Neural cell (in vitro differentiated cells): ENCODE measurements at regions not wholly inside any gene's neighbourhood (a gene's known extent, or its start where the extent isn't known, plus 50 kb on each side); places are given as distances from the start of the nearest gene placed in this dataset.

Source experiments
- H2AFZ ChIP-seq: fragments of 200-600, 300-800 bp; sonication (generic), shearing (Covaris generic); 2 replicates; pipeline ENCODE4 v1.6.0; 2014; ENCODE audit warnings: low read depth, mild to moderate bottlenecking, antibody characterized with exemption, low read length, moderate library complexity
- H3F3A ChIP-seq: fragments of 200-600 bp; shearing (Covaris generic); 2 replicates; pipeline ENCODE4 v1.6.1; 2016; ENCODE audit warnings: mild to moderate bottlenecking, moderate library complexity, mixed read lengths, antibody characterized with exemption, low read length; ENCODE audit not compliant: insufficient read depth, poor library complexity, severe bottlenecking
- H3K27ac ChIP-seq: fragments of 200-600, 300-800 bp; sonication (generic), shearing (Covaris generic); 2 replicates; pipeline ENCODE4 v1.5.1; 2014; ENCODE audit warnings: mild to moderate bottlenecking, low read length, moderate library complexity
- H3K27me3 ChIP-seq: fragments of 300-800, 200-600 bp; sonication (generic), shearing (Covaris generic); 2 replicates; pipeline ENCODE4 v1.6.0; 2014; ENCODE audit warnings: mild to moderate bottlenecking, low read depth, low read length, moderate library complexity; ENCODE audit not compliant: insufficient read depth
- H3K36me3 ChIP-seq: fragments of 300-800, 200-600 bp; sonication (generic), shearing (Covaris generic); 2 replicates; pipeline ENCODE4 v1.5.1; 2014; ENCODE audit warnings: mild to moderate bottlenecking, antibody characterized with exemption, low read length, moderate library complexity; ENCODE audit not compliant: insufficient read depth
- H3K4me2 ChIP-seq: fragments of 300-800, 200-600 bp; sonication (generic), shearing (Covaris generic); 2 replicates; pipeline ENCODE4 v1.6.0; 2014; ENCODE audit warnings: mild to moderate bottlenecking, low read length
- H3K4me3 ChIP-seq: fragments of 300-800, 200-600 bp; sonication (generic), shearing (Covaris generic); 2 replicates; pipeline ENCODE4 v1.5.1; 2014; ENCODE audit warnings: mild to moderate bottlenecking, low read length, moderate library complexity
- H3K79me2 ChIP-seq: fragments of 200-600 bp; shearing (Covaris generic); replicated peaks from 2 replicates; pipeline ENCODE4 v1.6.0; 2014; ENCODE audit warnings: mild to moderate bottlenecking, low read length, moderate library complexity; ENCODE audit not compliant: insufficient read depth
- H3K9ac ChIP-seq: fragments of 300-800, 200-600 bp; sonication (generic), shearing (Covaris generic); 2 replicates; pipeline ENCODE4 v1.6.1; 2016; ENCODE audit warnings: mild to moderate bottlenecking, low read length, mixed read lengths
- H3K9me2 ChIP-seq: fragments of 200-600 bp; shearing (Covaris generic); 2 replicates; pipeline ENCODE4 v1.6.1; 2016; ENCODE audit warnings: mild to moderate bottlenecking, low read length, mixed read lengths; ENCODE audit not compliant: insufficient read depth
- H3K9me3 ChIP-seq: fragments of 200-600, 300-800 bp; sonication (generic), shearing (Covaris generic); 2 replicates; pipeline ENCODE4 v1.6.1; 2016; ENCODE audit warnings: mild to moderate bottlenecking, mixed run types, low read length, moderate library complexity, mixed read lengths
- H4K20me1 ChIP-seq: fragments of 200-600 bp; shearing (Covaris generic); 2 replicates; pipeline ENCODE4 v1.6.1; 2016; ENCODE audit warnings: mild to moderate bottlenecking, mixed run types; ENCODE audit not compliant: insufficient read depth
- CTCF ChIP-seq: fragments of 450-650 bp; IDR thresholded peaks from 2 replicates; pipeline ENCODE4 v1.5.1; 2014; ENCODE audit warnings: antibody characterized with exemption, mild to moderate bottlenecking, moderate library complexity; ENCODE audit not compliant: poor library complexity, severe bottlenecking
- EP300 ChIP-seq: fragments of 450-650 bp; conservative IDR thresholded peaks from 2 replicates; pipeline ENCODE4 v1.6.1; 2014; ENCODE audit warnings: antibody characterized with exemption, mild to moderate bottlenecking, moderate library complexity; ENCODE audit not compliant: poor library complexity, severe bottlenecking
- EZH2 ChIP-seq: fragments of 200-600, 300-800 bp; shearing (Covaris generic), sonication (generic); IDR thresholded peaks from 2 replicates; pipeline ENCODE4 v1.6.1; 2014; ENCODE audit warnings: antibody characterized with exemption, low read length, borderline replicate concordance, mild to moderate bottlenecking; ENCODE audit not compliant: insufficient read depth, poor library complexity, severe bottlenecking
- MXI1 ChIP-seq: fragments of 450-650 bp; conservative IDR thresholded peaks from 2 replicates; pipeline ENCODE4 v1.6.1; 2014; ENCODE audit warnings: antibody characterized with exemption, mild to moderate bottlenecking; ENCODE audit not compliant: poor library complexity, severe bottlenecking
- POLR2AphosphoS5 ChIP-seq: IDR thresholded peaks from 2 replicates; pipeline ENCODE4 v1.6.1; 2012
- RAD21 ChIP-seq: fragments of 450-650 bp; conservative IDR thresholded peaks from 2 replicates; pipeline ENCODE4 v1.6.1; 2014; ENCODE audit warnings: antibody characterized with exemption, mild to moderate bottlenecking, moderate library complexity
- REST ChIP-seq: IDR thresholded peaks from 2 replicates; pipeline ENCODE4 v1.6.1; 2012; ENCODE audit warnings: borderline replicate concordance
- SMC3 ChIP-seq: fragments of 450-650 bp; conservative IDR thresholded peaks from 2 replicates; pipeline ENCODE4 v1.6.1; 2014; ENCODE audit warnings: antibody characterized with exemption, mild to moderate bottlenecking, moderate library complexity; ENCODE audit not compliant: poor library complexity
- TAF1 ChIP-seq: IDR thresholded peaks from 2 replicates; pipeline ENCODE4 v1.6.1; 2012; ENCODE audit warnings: low read depth

- no peaks in the 10 kb centered on the region for H3K9me3 ChIP-seq
- no peaks in the 10 kb centered on the region for H3K9me2 ChIP-seq
- H3K9ac ChIP-seq = no peak overlapping the region
- no peak overlapping the region for H2AFZ ChIP-seq
- no peak overlapping the region for H3K4me3 ChIP-seq
- no peak overlapping the region for H3K27ac ChIP-seq
- no peak for TF ChIP-seq MXI1
- no peak for TF ChIP-seq EZH2
- no peak for TF ChIP-seq CTCF
- TF ChIP-seq REST = no peak
- no peak for TF ChIP-seq SMC3
- TF ChIP-seq TAF1 = no peak
- TF ChIP-seq RAD21 = no peak
- TF ChIP-seq EP300 = no peak
- no peak for TF ChIP-seq POLR2AphosphoS5
- no peak overlapping the region for H3K4me2 ChIP-seq
- H3F3A ChIP-seq = no peaks in the 10 kb centered on the region
- H3K36me3 ChIP-seq = no peaks in the 10 kb centered on the region
- H3K27me3 ChIP-seq = no peaks in the 10 kb centered on the region
- H3K79me2 ChIP-seq = no peaks in the 10 kb centered on the region
- no peaks in the 10 kb centered on the region for H4K20me1 ChIP-seq
These were observed 830.8 kb upstream of the PTPRD start for GRCh38 chr9:11443631-11444030.

GRCh38 chr9:11457825-11458790, 845.3 kb upstream of the PTPRD start:
- no peak for TF ChIP-seq TAF1
- Histone ChIP-seq H4K20me1 (no peaks in the 10 kb centered on the region), H3K36me3 (no peaks in the 10 kb centered on the region), H3K9me3 (no peaks in the 10 kb centered on the region), H2AFZ (no peak overlapping the region), H3K4me3 (no peak overlapping the region), H3K4me2 (no peak overlapping the region), H3F3A (no peaks in the 10 kb centered on the region), H3K9ac (no peak overlapping the region), H3K27ac (no peak overlapping the region), H3K27me3 (no peaks in the 10 kb centered on the region), H3K79me2 (no peaks in the 10 kb centered on the region), H3K9me2 (no peaks in the 10 kb centered on the region)
